ENCODE measurements at regions not wholly inside any gene's neighbourhood (a gene's known extent, or its start where the extent isn't known, plus 50 kb on each side); places are given as distances from the start of the nearest gene placed in this dataset.

- no peak overlapping the region for H3K27ac Mint-ChIP-seq (ENCODE audit: unreplicated experiment)
- CTCF ChIA-PET, result no interaction called here
- H3K4me3 ChIP-seq (ENCODE audit: low read depth, low read length), result no peak overlapping the region
Measured at GRCh38 chr11:115890500-115890899, 386.3 kb upstream of the CADM1 start.

GRCh38 chr11:115889712-115890111 lies 385.5 kb upstream of the CADM1 start:
- Histone ChIP-seq H3K4me1 (no peaks in the 10 kb centered on the region), H3K27me3 (replicated peaks; ENCODE audit: control insufficient read depth, insufficient read depth, low read length) (peaks cover 5% of the 10 kb centered on the region; the same call in 1 of the 2 replicates), H3K9me3 (no peaks in the 10 kb centered on the region), H3K4me3 (ENCODE audit: low read depth, low read length) (no peak overlapping the region), H3K36me3 (ENCODE audit: control insufficient read depth, insufficient read depth, low read length) (no peaks in the 10 kb centered on the region)
- BruUV-seq (replicated peaks), result no TSS peak
- ChIA-PET CTCF (no interaction called here), POLR2A (no interaction called here)
- no peaks in the 10 kb centered on the region for H3K36me3 Mint-ChIP-seq (ENCODE audit: insufficient read depth, unreplicated experiment)
- no peak for TF ChIP-seq CTCF (IDR thresholded peaks at IDR 0.05; ENCODE audit: insufficient read depth in 1 of 2, low read depth in 1 of 2, low read length in 1 of 2, severe bottlenecking in 1 of 2, unreplicated experiment in 1 of 2)
- peaks cover 34% of the 10 kb centered on the region for H3K27me3 Mint-ChIP-seq (ENCODE audit: insufficient read depth, unreplicated experiment)
- H3K27ac Mint-ChIP-seq (ENCODE audit: unreplicated experiment), result no peak overlapping the region
- DNase-seq, result no peak
- no peak overlapping the region for H3K4me3 Mint-ChIP-seq (ENCODE audit: unreplicated experiment)
- no peaks in the 10 kb centered on the region for H3K9me3 Mint-ChIP-seq (ENCODE audit: unreplicated experiment)
- H3K4me1 Mint-ChIP-seq (ENCODE audit: low read depth, unreplicated experiment), result no peaks in the 10 kb centered on the region
- intact Hi-C loops (cut with micrococcal nuclease; ENCODE audit: unreplicated experiment), result no loop called here

More at GRCh38 chr11:115890500-115890899, 386.3 kb upstream of the CADM1 start:
- intact Hi-C loops (cut with micrococcal nuclease; ENCODE audit: unreplicated experiment), result no loop called here
- H3K36me3 ChIP-seq (ENCODE audit: control insufficient read depth, insufficient read depth, low read length), result no peaks in the 10 kb centered on the region
- Mint-ChIP-seq H3K27me3 (ENCODE audit: insufficient read depth, unreplicated experiment) (peaks cover 30% of the 10 kb centered on the region), H3K9me3 (ENCODE audit: unreplicated experiment) (no peaks in the 10 kb centered on the region), H3K4me1 (ENCODE audit: low read depth, unreplicated experiment) (no peaks in the 10 kb centered on the region), H3K36me3 (ENCODE audit: insufficient read depth, unreplicated experiment) (no peaks in the 10 kb centered on the region), H3K4me3 (ENCODE audit: unreplicated experiment) (no peak overlapping the region)
- TF ChIP-seq CTCF (IDR thresholded peaks at IDR 0.05; ENCODE audit: insufficient read depth in 1 of 2, low read depth in 1 of 2, low read length in 1 of 2, severe bottlenecking in 1 of 2, unreplicated experiment in 1 of 2), result no peak
- DNase-seq, result no peak
- no TSS peak for BruUV-seq (replicated peaks)
- H3K27me3 ChIP-seq (replicated peaks; ENCODE audit: control insufficient read depth, insufficient read depth, low read length), result peaks cover 2% of the 10 kb centered on the region; the same call in 1 of the 2 replicates
- POLR2A ChIA-PET, result no interaction called here
- no peaks in the 10 kb centered on the region for H3K9me3 ChIP-seq
- no peaks in the 10 kb centered on the region for H3K4me1 ChIP-seq

GRCh38 chr11:115887727-115888126 lies 383.5 kb upstream of the CADM1 start:
- peaks cover 38% of the 10 kb centered on the region for H3K27me3 Mint-ChIP-seq (ENCODE audit: insufficient read depth, unreplicated experiment)
- no TSS peak for BruUV-seq (replicated peaks)
- intact Hi-C loops (cut with micrococcal nuclease; ENCODE audit: unreplicated experiment), result no loop called here
- no peak overlapping the region for H3K4me3 Mint-ChIP-seq (ENCODE audit: unreplicated experiment)
- no peak for DNase-seq
- Histone ChIP-seq H3K4me3 (ENCODE audit: low read depth, low read length) (no peak overlapping the region), H3K4me1 (no peaks in the 10 kb centered on the region), H3K9me3 (no peaks in the 10 kb centered on the region), H3K36me3 (ENCODE audit: control insufficient read depth, insufficient read depth, low read length) (no peaks in the 10 kb centered on the region), H3K27me3 (replicated peaks; ENCODE audit: control insufficient read depth, insufficient read depth, low read length) (peaks cover 5% of the 10 kb centered on the region; the same call in 1 of the 2 replicates)
- no peaks in the 10 kb centered on the region for H3K36me3 Mint-ChIP-seq (ENCODE audit: insufficient read depth, unreplicated experiment)
- POLR2A ChIA-PET, result no interaction called here
- no peak for TF ChIP-seq CTCF (IDR thresholded peaks at IDR 0.05; ENCODE audit: insufficient read depth in 1 of 2, low read depth in 1 of 2, low read length in 1 of 2, severe bottlenecking in 1 of 2, unreplicated experiment in 1 of 2)
- no peak overlapping the region for H3K27ac Mint-ChIP-seq (ENCODE audit: unreplicated experiment)
- H3K4me1 Mint-ChIP-seq (ENCODE audit: low read depth, unreplicated experiment), result no peaks in the 10 kb centered on the region
- no peaks in the 10 kb centered on the region for H3K9me3 Mint-ChIP-seq (ENCODE audit: unreplicated experiment)
- CTCF ChIA-PET, result no interaction called here

Data from Caco-2 (cell line).